GM23248 (cell line): ENCODE measurements at regions not wholly inside any gene's neighbourhood (a gene's known extent, or its start where the extent isn't known, plus 50 kb on each side); places are given as distances from the start of the nearest gene placed in this dataset.

Experiments used
- EZH2 ChIP-seq: fragments of 200-600 bp; sonication (generic); IDR thresholded peaks from 2 replicates; pipeline ENCODE4 v1.6.1; 2018; ENCODE audit warnings: antibody characterized with exemption, mild to moderate bottlenecking; ENCODE audit not compliant: insufficient read depth, poor library complexity, severe bottlenecking
- EZH2phosphoT487 ChIP-seq: fragments of 200-600 bp; sonication (generic); IDR thresholded peaks from 2 replicates; pipeline ENCODE4 v1.6.1; 2018; ENCODE audit warnings: antibody characterized with exemption, moderate library complexity, mild to moderate bottlenecking, low read depth; ENCODE audit not compliant: insufficient read depth

GRCh38 chr3:161745741-161746140 lies 249.1 kb downstream of the OTOL1 start:
- TF ChIP-seq EZH2: no peak
- TF ChIP-seq EZH2phosphoT487: no peak
